IMR-90 (cell line): ENCODE measurements at regions not wholly inside any gene's neighbourhood (a gene's known extent, or its start where the extent isn't known, plus 50 kb on each side); places are given as distances from the start of the nearest gene placed in this dataset.

ENCODE experiments used
- ATAC-seq: fragments of 200-7000 bp; cut with Tn5 transposase; 2 replicates; pipeline ENCODE4 v1.9.1; 2020; ENCODE audit warnings: low read depth, mild to moderate bottlenecking, moderate library complexity
- BruUV-seq: library from RNA; stranded (reverse); fragments of 400-500 nt; replicated peaks from 2 replicates; lab custom pipeline; 2021; lab: Mats Ljungman, UMichigan
- CTCF ChIA-PET: fragments of 300-600 bp; formaldehyde crosslinking; extraction: SDS; loops from one replicate; lab custom pipeline; 2021; ENCODE audit warnings: antibody characterized with exemption; lab: Yijun Ruan, JAX
- POLR2A ChIA-PET: fragments of 300-600 bp; sonication (Branson Sonifier 250); formaldehyde crosslinking; loops from one replicate; lab custom pipeline; 2022; ENCODE audit warnings: antibody characterized with exemption; ENCODE audit not compliant: unreplicated experiment; lab: Charles Lee
- DNase-seq: peaks from one replicate; pipeline ENCODE4 v3.0.0; 2013
- H2AFZ ChIP-seq: replicated peaks from 2 replicates; pipeline ENCODE3; 2013; ENCODE audit warnings: low read length, mild to moderate bottlenecking; ENCODE audit not compliant: poor library complexity
- H2AK5ac ChIP-seq: 2 replicates; pipeline ENCODE4 v1.6.1; 2013; ENCODE audit warnings: low read depth, low read length, inconsistent platforms
- H2AK9ac ChIP-seq: replicated peaks from 2 replicates; pipeline ENCODE3; 2013; ENCODE audit warnings: mild to moderate bottlenecking, low read depth, low read length, moderate library complexity; ENCODE audit not compliant: poor library complexity
- H2BK120ac ChIP-seq: 2 replicates; pipeline ENCODE4 v1.6.1; 2013; ENCODE audit warnings: low read depth, low read length, inconsistent platforms
- H2BK15ac ChIP-seq: 3 replicates; pipeline ENCODE4 v1.6.1; 2013; ENCODE audit warnings: low read depth, low read length, inconsistent platforms
- H2BK20ac ChIP-seq: 2 replicates; pipeline ENCODE4 v1.6.1; 2013; ENCODE audit warnings: low read depth, mild to moderate bottlenecking, inconsistent platforms, low read length, moderate library complexity
- H2BK5ac ChIP-seq: 2 replicates; pipeline ENCODE4 v1.6.1; 2013; ENCODE audit warnings: mild to moderate bottlenecking, low read depth, low read length, inconsistent platforms; ENCODE audit not compliant: poor library complexity, severe bottlenecking
- H3K14ac ChIP-seq: replicated peaks from 2 replicates; pipeline ENCODE4 v1.6.1; 2013; ENCODE audit warnings: low read depth, low read length, inconsistent platforms
- H3K18ac ChIP-seq: 2 replicates; pipeline ENCODE4 v1.6.1; 2013; ENCODE audit warnings: low read depth, low read length, control low read depth
- H3K23ac ChIP-seq: 2 replicates; pipeline ENCODE4 v1.6.1; 2013; ENCODE audit warnings: low read depth, low read length, inconsistent platforms
- H3K27ac ChIP-seq: 2 replicates; pipeline ENCODE4 v1.5.1; 2013; ENCODE audit warnings: mild to moderate bottlenecking, control low read depth, low read length; ENCODE audit not compliant: insufficient read depth
- H3K27me3 ChIP-seq: 2 replicates; pipeline ENCODE4 v1.6.1; 2013; ENCODE audit warnings: low read length; ENCODE audit not compliant: control insufficient read depth, insufficient read depth
- H3K36me3 ChIP-seq: 2 replicates; pipeline ENCODE4 v1.6.1; 2013; ENCODE audit warnings: low read length, mixed read lengths; ENCODE audit not compliant: control insufficient read depth, insufficient read depth
- H3K4ac ChIP-seq: 2 replicates; pipeline ENCODE4 v1.6.1; 2013; ENCODE audit warnings: low read depth, low read length, inconsistent platforms
- H3K4me1 ChIP-seq: 2 replicates; pipeline ENCODE4 v1.6.1; 2013; ENCODE audit warnings: low read length, mixed read lengths; ENCODE audit not compliant: control insufficient read depth, insufficient read depth
- H3K4me2 ChIP-seq: 2 replicates; pipeline ENCODE4 v1.6.1; 2013; ENCODE audit warnings: low read depth, mild to moderate bottlenecking, control low read depth, low read length, moderate library complexity
- H3K4me3 ChIP-seq: 2 replicates; pipeline ENCODE4 v1.5.1; 2013; ENCODE audit warnings: low read depth, mild to moderate bottlenecking, control low read depth, low read length, moderate library complexity; ENCODE audit not compliant: insufficient read depth
- H3K56ac ChIP-seq: 2 replicates; pipeline ENCODE4 v1.6.1; 2013; ENCODE audit warnings: low read length, inconsistent platforms; ENCODE audit not compliant: insufficient read depth; ENCODE audit errors: extremely low read depth
- H3K79me1 ChIP-seq, 2 experiments: 2 replicates each; pipeline ENCODE4 v1.6.1; 2013; ENCODE audit warnings: low read length in 2 of 2, inconsistent platforms in 1 of 2, low read depth in 1 of 2
- H3K9ac ChIP-seq: 2 replicates; pipeline ENCODE4 v1.6.1; 2013; ENCODE audit warnings: low read depth, low read length, control low read depth
- H3K9me1 ChIP-seq: 2 replicates; pipeline ENCODE4 v1.6.1; 2013; ENCODE audit warnings: low read length, inconsistent platforms; ENCODE audit not compliant: insufficient read depth
- H3K9me3 ChIP-seq: 2 replicates; pipeline ENCODE4 v1.6.1; 2013; ENCODE audit warnings: low read length; ENCODE audit not compliant: control insufficient read depth, insufficient read depth
- H4K20me1 ChIP-seq: 2 replicates; pipeline ENCODE4 v1.6.1; 2013; ENCODE audit warnings: low read length, inconsistent platforms; ENCODE audit not compliant: insufficient read depth
- H4K5ac ChIP-seq: 2 replicates; pipeline ENCODE4 v1.6.1; 2013; ENCODE audit warnings: mild to moderate bottlenecking, low read depth, low read length, control low read depth
- H4K8ac ChIP-seq, 2 experiments: 2 replicates each; pipeline ENCODE4 v1.6.1; 2013; ENCODE audit warnings: low read depth in 2 of 2, low read length in 2 of 2, control low read depth in 1 of 2, inconsistent platforms in 1 of 2
- H4K91ac ChIP-seq: 2 replicates; pipeline ENCODE4 v1.6.1; 2013; ENCODE audit warnings: low read depth, low read length, inconsistent platforms; ENCODE audit not compliant: insufficient read depth
- CEBPB ChIP-seq: IDR thresholded peaks from 2 replicates; pipeline ENCODE4 v1.6.1; 2012; ENCODE audit warnings: low read depth, low read length, improper control_type of control experiment
- CHD1 ChIP-seq: IDR thresholded peaks from 2 replicates; pipeline ENCODE4 v1.6.1; 2012; ENCODE audit warnings: low read depth, low read length, improper control_type of control experiment
- NFE2L2 ChIP-seq: fragments of 150-350 bp; IDR thresholded peaks from 2 replicates; pipeline ENCODE4 v1.6.1; 2016; ENCODE audit warnings: low read depth, mild to moderate bottlenecking, low read length
- RAD21 ChIP-seq: IDR thresholded peaks from 2 replicates; pipeline ENCODE4 v1.6.1; 2012; ENCODE audit warnings: low read length, improper control_type of control experiment
- RCOR1 ChIP-seq: IDR thresholded peaks from 2 replicates; pipeline ENCODE4 v1.6.1; 2012; ENCODE audit warnings: mild to moderate bottlenecking, low read length, improper control_type of control experiment; ENCODE audit not compliant: insufficient replicate concordance
- RFX5 ChIP-seq: IDR thresholded peaks from 2 replicates; pipeline ENCODE4 v1.8.0; 2012; ENCODE audit warnings: low read depth, mild to moderate bottlenecking, low read length, moderate library complexity
- USF2 ChIP-seq: fragments of 150-350 bp; IDR thresholded peaks from 2 replicates; pipeline ENCODE4 v1.6.1; 2017; ENCODE audit warnings: mild to moderate bottlenecking, antibody characterized with exemption, low read length, low read depth
- WGBS, 2 experiments: methylation state at CpG; one replicate each; pipeline versions ENCODE4 v1.1.5 to v1.1.7; 2013; ENCODE audit warnings: missing lambda C conversion rate in 2 of 2; ENCODE audit not compliant: insufficient read length in 1 of 2; ENCODE audit errors: extremely low coverage in 2 of 2; 5-methylcytosine and 5-hydroxymethylcytosine counted together
- dilution Hi-C: fragments of 300-500 bp; cut with HindIII; formaldehyde crosslinking; loops from one replicate; pipeline ENCODE4 v1.14.3; 2018; ENCODE audit warnings: low sequenced_read_pairs; ENCODE audit not compliant: unreplicated experiment
- in situ Hi-C: fragments of 300-500 bp; cut with MboI; formaldehyde crosslinking; loops from 3 replicates; pipeline ENCODE4 v1.14.3; 2019; ENCODE audit warnings: low sequenced_read_pairs, inconsistent platforms, mixed read lengths
- intact Hi-C: fragments of 100-400 bp; cut with micrococcal nuclease; formaldehyde crosslinking; loops from 2 replicates; pipeline ENCODE4 v1.10.0; 2022
- TF ChIP-seq, protein P1 (sequence below): fragments of 150-350 bp; IDR thresholded peaks from 2 replicates; pipeline ENCODE4 v1.6.1; 2016; ENCODE audit warnings: low read depth, mild to moderate bottlenecking, low read length, moderate library complexity, borderline replicate concordance

DNA sequence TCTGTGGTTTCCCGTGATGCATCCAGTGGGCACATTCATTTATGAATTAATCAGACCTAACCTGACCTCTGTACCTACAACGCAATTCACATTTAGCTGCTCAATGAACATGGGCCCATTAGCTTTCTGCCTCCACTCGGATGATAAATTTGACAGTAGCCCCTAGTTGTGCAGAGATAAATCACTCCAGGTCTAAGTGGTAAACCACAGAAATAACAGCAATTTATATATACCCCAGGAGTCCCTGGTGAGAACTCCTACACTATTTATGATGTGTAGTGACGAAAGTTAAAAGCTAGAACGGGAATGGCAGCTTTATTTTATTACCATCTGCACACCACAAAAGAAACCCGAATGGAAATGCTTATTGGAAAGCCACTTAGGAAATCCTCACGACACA lies 371.5 kb downstream of the HAPSTR1 start:
- POLR2A ChIA-PET = no interaction called here

More for the DNA sequence above, 371.5 kb downstream of the HAPSTR1 start:
- no peak overlapping the region for H4K91ac ChIP-seq
- no peaks in the 10 kb centered on the region for H3K27me3 ChIP-seq
- CTCF ChIA-PET = no interaction called here
- no peak overlapping the region for H2BK20ac ChIP-seq
- H3K14ac ChIP-seq = no peak overlapping the region
- no peak overlapping the region for H2AK5ac ChIP-seq
- no peak overlapping the region for H3K4me2 ChIP-seq
- H3K27ac ChIP-seq = no peak overlapping the region
- H2BK5ac ChIP-seq = no peak overlapping the region
- no peaks in the 10 kb centered on the region for H3K4me1 ChIP-seq
- no peak for ATAC-seq
- no TSS peak for BruUV-seq
- no peak for TF ChIP-seq CEBPB
- TF ChIP-seq NFE2L2 = no peak
- TF ChIP-seq USF2 = no peak
- no peak for TF ChIP-seq RCOR1
- TF ChIP-seq CHD1 = no peak
- TF ChIP-seq, protein P1, sequence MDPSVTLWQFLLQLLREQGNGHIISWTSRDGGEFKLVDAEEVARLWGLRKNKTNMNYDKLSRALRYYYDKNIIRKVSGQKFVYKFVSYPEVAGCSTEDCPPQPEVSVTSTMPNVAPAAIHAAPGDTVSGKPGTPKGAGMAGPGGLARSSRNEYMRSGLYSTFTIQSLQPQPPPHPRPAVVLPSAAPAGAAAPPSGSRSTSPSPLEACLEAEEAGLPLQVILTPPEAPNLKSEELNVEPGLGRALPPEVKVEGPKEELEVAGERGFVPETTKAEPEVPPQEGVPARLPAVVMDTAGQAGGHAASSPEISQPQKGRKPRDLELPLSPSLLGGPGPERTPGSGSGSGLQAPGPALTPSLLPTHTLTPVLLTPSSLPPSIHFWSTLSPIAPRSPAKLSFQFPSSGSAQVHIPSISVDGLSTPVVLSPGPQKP = no peak
- TF ChIP-seq RFX5 = no peak
- no peak for TF ChIP-seq RAD21
- intact Hi-C loops (no loop called here), dilution Hi-C loops (no loop called here), in situ Hi-C loops (no loop called here)
- H3K36me3 ChIP-seq = no peaks in the 10 kb centered on the region
- H2BK120ac ChIP-seq = no peak overlapping the region
- H3K4ac ChIP-seq = no peak overlapping the region
- no peak overlapping the region for H3K9ac ChIP-seq
- no peak for DNase-seq
- no peak overlapping the region for H4K8ac ChIP-seq
- no peak overlapping the region for H3K56ac ChIP-seq
- H3K23ac ChIP-seq = no peak overlapping the region
- no peaks in the 10 kb centered on the region for H3K79me1 ChIP-seq
- H3K4me3 ChIP-seq = no peak overlapping the region
- no peak overlapping the region for H2AK9ac ChIP-seq
- H3K9me3 ChIP-seq = peaks cover 10% of the 10 kb centered on the region
- 40% methylated on average over 2 of the region's 7 CpGs; no CpG with 5 or more reads in 1 of the 2 experiments for WGBS, 2 experiments
- H2AFZ ChIP-seq = no peak overlapping the region
- H4K5ac ChIP-seq = no peak overlapping the region
- H3K9me1 ChIP-seq = no peaks in the 10 kb centered on the region
- no peak overlapping the region for H3K18ac ChIP-seq
- no peaks in the 10 kb centered on the region for H4K20me1 ChIP-seq
- no peak overlapping the region for H2BK15ac ChIP-seq
